ENCODE measurements at regions not wholly inside any gene's neighbourhood (a gene's known extent, or its start where the extent isn't known, plus 50 kb on each side); places are given as distances from the start of the nearest gene placed in this dataset.

GRCh38 chr5:8773046-8773615 is 772.7 kb downstream of the SEMA5A start:
- TF ChIP-seq POLR2A (IDR thresholded peaks at IDR 0.05) (no peak), CTCF (IDR thresholded peaks at IDR 0.05) (no peak)
- intact Hi-C loops (cut with DNase I) = no loop called here
- DNase-seq = no peak
- H3K4me3 ChIP-seq = no peak overlapping the region
- no peaks in the 10 kb centered on the region for H3K9me3 ChIP-seq (replicated peaks in 1 of 3)
- no peaks in the 10 kb centered on the region for H3K36me3 ChIP-seq (replicated peaks in 1 of 2)
- WGBS, 4 donors = 69 to 82% (median 73%) methylated on average over 5 of the region's 5 CpGs
- no peaks in the 10 kb centered on the region for H3K27me3 ChIP-seq
- no peaks in the 10 kb centered on the region for H3K4me1 ChIP-seq (replicated peaks in 1 of 2)
- H3K27ac ChIP-seq = no peak overlapping the region

DNA sequence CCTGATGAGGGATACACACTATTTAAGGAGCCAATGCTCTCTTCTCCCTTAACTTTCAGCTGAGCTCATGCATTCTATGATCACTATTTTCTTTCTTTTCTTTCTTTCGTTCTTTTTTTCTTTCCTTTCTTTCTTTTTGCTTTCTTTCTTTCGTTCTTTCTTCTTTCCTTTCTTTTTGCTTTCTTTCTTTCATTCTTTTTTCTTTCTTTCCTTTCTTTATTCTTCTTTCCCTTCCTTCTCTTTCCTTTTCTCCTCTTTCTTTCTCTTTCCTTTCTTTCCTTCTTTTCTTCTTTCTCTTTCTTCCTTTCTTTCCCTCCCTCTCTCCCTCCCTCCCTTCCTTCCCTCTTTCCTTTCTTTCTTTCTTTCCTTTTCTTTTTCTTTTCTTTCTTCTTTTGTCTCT is 761.2 kb downstream of the SEMA5A start:
- intact Hi-C loops (cut with DNase I) = no loop called here
- Histone ChIP-seq H3K27me3 (no peaks in the 10 kb centered on the region), H3K4me3 (no peak overlapping the region), H3K9me3 (replicated peaks in 1 of 3) (no peaks in the 10 kb centered on the region), H3K27ac (no peak overlapping the region), H3K4me1 (replicated peaks in 1 of 2) (no peaks in the 10 kb centered on the region), H3K36me3 (replicated peaks in 1 of 2) (no peaks in the 10 kb centered on the region)
- no peak for DNase-seq
- no peak for TF ChIP-seq CTCF (IDR thresholded peaks at IDR 0.05)
- TF ChIP-seq POLR2A (IDR thresholded peaks at IDR 0.05) = no peak
- WGBS, 4 donors = 61 to 77% (median 76%) methylated on average over 2 of the region's 2 CpGs

DNA sequence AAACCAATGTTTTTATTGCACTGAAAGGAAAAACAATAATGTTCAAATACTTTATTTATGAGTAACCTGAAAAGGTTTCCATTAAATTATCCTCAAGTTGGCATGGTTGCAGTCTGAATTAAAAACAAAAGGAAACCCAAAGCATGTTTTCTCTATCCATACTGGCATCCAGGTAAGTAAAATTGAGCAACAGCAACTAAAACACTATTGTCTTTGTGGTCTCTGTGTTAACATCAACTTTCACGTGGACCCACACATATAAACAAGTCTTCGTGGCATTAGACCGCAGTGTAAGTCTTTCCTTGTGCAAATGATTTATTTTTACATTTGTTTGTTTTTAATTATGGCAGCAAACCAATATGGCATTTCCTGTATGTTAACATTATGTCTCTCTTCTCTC is 757.6 kb downstream of the SEMA5A start:
- TF ChIP-seq POLR2A (IDR thresholded peaks at IDR 0.05) (no peak), CTCF (IDR thresholded peaks at IDR 0.05) (no peak)
- 63 to 68% (median 64%) methylated on average over 3 of the region's 3 CpGs for whole genome bisulfite sequencing, 4 donors
- H3K27me3 ChIP-seq = no peaks in the 10 kb centered on the region
- no peak for DNase-seq
- intact Hi-C loops (cut with DNase I) = no loop called here
- H3K27ac ChIP-seq = no peak overlapping the region
- H3K9me3 ChIP-seq (replicated peaks in 1 of 3) = no peaks in the 10 kb centered on the region
- no peaks in the 10 kb centered on the region for H3K4me1 ChIP-seq (replicated peaks in 1 of 2)
- H3K36me3 ChIP-seq (replicated peaks in 1 of 2) = no peaks in the 10 kb centered on the region
- no peak overlapping the region for H3K4me3 ChIP-seq

DNA sequence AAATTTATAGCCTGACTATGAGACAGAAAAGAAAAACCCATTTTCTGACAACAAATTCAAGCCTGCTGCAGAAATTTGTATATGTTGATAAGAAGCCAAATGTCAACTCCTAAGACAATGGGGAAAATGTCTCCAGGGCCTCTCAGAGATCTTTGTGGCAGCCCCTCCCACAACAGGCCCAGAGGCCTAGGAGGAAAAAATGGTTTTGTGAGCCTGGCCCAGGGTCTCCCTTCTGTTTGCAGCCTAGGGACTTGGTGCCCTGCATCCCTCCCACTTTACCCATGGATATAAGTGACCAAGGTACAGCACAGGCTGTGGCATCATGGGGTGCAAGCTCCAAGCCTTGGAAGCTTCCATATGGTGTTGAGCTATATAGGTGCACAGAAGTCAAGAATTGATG is 740.2 kb downstream of the SEMA5A start:
- Histone ChIP-seq H3K4me3 (no peak overlapping the region), H3K9me3 (replicated peaks in 1 of 3) (no peaks in the 10 kb centered on the region), H3K27ac (no peak overlapping the region), H3K27me3 (no peaks in the 10 kb centered on the region), H3K36me3 (replicated peaks in 1 of 2) (no peaks in the 10 kb centered on the region), H3K4me1 (replicated peaks in 1 of 2) (no peaks in the 10 kb centered on the region)
- no peak for TF ChIP-seq CTCF (IDR thresholded peaks at IDR 0.05)
- no peak for TF ChIP-seq POLR2A (IDR thresholded peaks at IDR 0.05)
- DNase-seq = no peak
- intact Hi-C loops (cut with DNase I) = no loop called here
